ENCODE measurements at regions not wholly inside any gene's neighbourhood (a gene's known extent, or its start where the extent isn't known, plus 50 kb on each side); places are given as distances from the start of the nearest gene placed in this dataset.

DNA sequence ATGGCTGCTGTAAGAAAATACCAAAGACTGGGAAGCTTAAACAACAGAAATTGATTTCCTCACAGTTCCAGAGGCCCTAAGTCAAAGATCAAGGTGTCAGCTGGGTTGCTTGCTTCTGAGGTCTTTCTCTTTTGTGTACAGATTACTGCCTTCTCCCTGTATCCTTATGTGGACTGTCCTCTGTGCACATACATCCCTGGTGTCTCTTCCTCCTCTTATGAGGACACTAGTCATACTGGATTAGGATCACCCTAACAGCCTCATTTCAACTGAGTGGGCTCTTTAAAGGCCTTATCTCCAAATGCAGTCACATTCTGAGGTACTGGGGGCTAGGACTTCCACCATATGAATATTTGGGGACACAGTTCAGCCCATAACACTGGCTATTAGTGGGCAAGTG, 130.0 kb upstream of the DTNBP1 start:
- ATAC-seq (replicated peaks; ENCODE audit: extremely low read depth, poor library complexity, severe bottlenecking) (no peak), DNase-seq (ENCODE audit: low spot score in 2 of 2) (no peak)
- peaks cover 6% of the 10 kb centered on the region for H3K9me3 Mint-ChIP-seq
- no peak overlapping the region for H3K27ac Mint-ChIP-seq (ENCODE audit: low read depth)
- H3K4me1 Mint-ChIP-seq = no peaks in the 10 kb centered on the region
- H3K36me3 Mint-ChIP-seq (ENCODE audit: insufficient read depth) = no peaks in the 10 kb centered on the region
- H3K27me3 Mint-ChIP-seq = no peaks in the 10 kb centered on the region
- H3K4me3 Mint-ChIP-seq = no peak overlapping the region

DNA sequence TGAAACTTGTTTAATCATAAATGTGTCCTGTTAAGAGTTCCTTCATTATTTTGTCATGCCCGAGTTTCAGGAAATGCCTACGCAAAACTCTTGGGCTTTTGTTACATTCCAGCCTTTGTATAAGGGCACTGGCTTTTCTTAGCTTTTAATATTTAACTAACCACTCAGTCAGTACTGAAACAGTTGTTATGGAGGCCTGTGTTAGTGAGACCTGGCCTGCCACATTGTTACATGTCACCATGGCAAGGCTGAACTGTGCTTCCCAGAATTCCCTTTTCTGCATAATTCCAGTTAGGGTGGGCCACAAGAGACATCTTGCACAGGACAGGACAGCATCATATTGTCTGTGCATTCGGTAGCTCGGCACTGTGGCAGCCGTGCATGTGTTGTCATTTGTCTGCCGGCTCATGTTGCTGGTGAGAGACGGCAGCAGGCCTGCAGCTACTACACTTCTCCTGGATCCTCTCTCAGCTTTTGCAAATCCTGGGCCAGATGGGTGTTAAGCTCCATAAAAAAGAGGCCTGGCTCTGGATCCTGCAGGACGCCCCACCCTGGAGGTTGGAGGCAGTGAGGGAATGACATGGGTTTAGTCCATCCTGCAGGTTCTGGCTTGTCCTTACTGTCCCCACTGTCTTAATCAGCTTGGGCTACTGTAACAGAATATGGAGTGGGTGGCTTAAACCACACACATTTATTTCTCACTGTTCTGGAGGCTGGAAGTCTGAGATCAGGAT, 128.8 kb upstream of the DTNBP1 start:
- Mint-ChIP-seq H3K36me3 (ENCODE audit: insufficient read depth) (no peaks in the 10 kb centered on the region), H3K27ac (ENCODE audit: low read depth) (no peak overlapping the region), H3K4me3 (no peak overlapping the region), H3K4me1 (no peaks in the 10 kb centered on the region), H3K9me3 (no peaks in the 10 kb centered on the region), H3K27me3 (no peaks in the 10 kb centered on the region)
- no peak for DNase-seq (ENCODE audit: low spot score in 2 of 2)
- ATAC-seq (replicated peaks; ENCODE audit: extremely low read depth, poor library complexity, severe bottlenecking) = no peak

DNA sequence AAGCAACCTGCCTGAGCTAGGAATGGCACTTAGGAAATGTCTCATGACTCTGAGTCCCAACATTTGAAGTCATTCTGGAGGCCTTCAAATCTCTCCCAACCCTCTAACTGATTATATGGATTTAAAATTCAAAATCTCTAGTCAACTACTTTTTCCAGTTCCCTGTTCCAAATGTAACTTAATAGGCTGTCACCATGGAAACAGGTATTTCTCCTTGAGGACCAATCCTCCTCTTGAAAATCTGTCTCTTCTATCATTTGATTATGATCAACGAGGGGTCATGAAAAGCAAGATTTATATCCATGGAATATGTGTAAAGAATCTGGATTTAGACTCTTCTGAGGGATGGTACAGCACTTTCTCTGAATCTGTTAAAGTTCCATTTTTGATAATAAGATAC, 127.3 kb upstream of the DTNBP1 start:
- Mint-ChIP-seq H3K27me3 (no peaks in the 10 kb centered on the region), H3K36me3 (ENCODE audit: insufficient read depth) (no peaks in the 10 kb centered on the region), H3K4me3 (no peak overlapping the region), H3K9me3 (no peaks in the 10 kb centered on the region), H3K27ac (ENCODE audit: low read depth) (no peak overlapping the region), H3K4me1 (no peaks in the 10 kb centered on the region)
- no peak for ATAC-seq (replicated peaks; ENCODE audit: extremely low read depth, poor library complexity, severe bottlenecking)
- DNase-seq (ENCODE audit: low spot score in 2 of 2) = no peak

- Mint-ChIP-seq H3K27ac (ENCODE audit: low read depth) (no peak overlapping the region), H3K36me3 (ENCODE audit: insufficient read depth) (no peaks in the 10 kb centered on the region), H3K9me3 (no peaks in the 10 kb centered on the region), H3K4me3 (no peak overlapping the region), H3K4me1 (no peaks in the 10 kb centered on the region), H3K27me3 (no peaks in the 10 kb centered on the region)
- DNase-seq (ENCODE audit: low spot score in 2 of 2) = no peak
- no peak for ATAC-seq (replicated peaks; ENCODE audit: extremely low read depth, poor library complexity, severe bottlenecking)
Measured at GRCh38 chr6:15786846-15787245, 124.0 kb upstream of the DTNBP1 start.

DNA sequence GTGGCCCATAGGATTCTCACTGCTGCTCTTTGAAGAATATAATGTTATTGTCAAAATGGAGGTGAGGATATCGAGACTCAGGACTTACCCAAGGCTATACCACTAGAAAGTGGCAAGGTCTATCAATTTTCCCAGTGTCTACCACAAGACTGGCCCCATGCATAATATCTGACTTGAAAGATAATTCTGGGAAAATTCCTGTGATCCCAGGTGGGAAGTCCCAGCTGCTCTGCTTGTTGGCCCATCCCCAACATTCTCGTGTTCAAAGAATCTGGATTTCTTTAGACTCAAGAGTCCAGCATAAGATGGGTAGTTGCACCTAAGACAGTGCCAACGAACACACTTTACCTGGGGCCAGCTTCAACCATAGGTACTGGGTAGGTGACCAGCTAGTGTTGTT, 120.7 kb upstream of the DTNBP1 start:
- Mint-ChIP-seq H3K27ac (ENCODE audit: low read depth) (no peak overlapping the region), H3K4me3 (no peak overlapping the region), H3K36me3 (ENCODE audit: insufficient read depth) (no peaks in the 10 kb centered on the region), H3K27me3 (peaks cover under 1% of the 10 kb centered on the region), H3K9me3 (no peaks in the 10 kb centered on the region), H3K4me1 (no peaks in the 10 kb centered on the region)
- ATAC-seq (replicated peaks; ENCODE audit: extremely low read depth, poor library complexity, severe bottlenecking) (no peak), DNase-seq (ENCODE audit: low spot score in 2 of 2) (no peak)

- Mint-ChIP-seq H3K27ac (ENCODE audit: low read depth) (no peak overlapping the region), H3K27me3 (peaks cover 15% of the 10 kb centered on the region), H3K9me3 (no peaks in the 10 kb centered on the region), H3K36me3 (ENCODE audit: insufficient read depth) (no peaks in the 10 kb centered on the region), H3K4me1 (no peaks in the 10 kb centered on the region), H3K4me3 (no peak overlapping the region)
- no peak for DNase-seq (ENCODE audit: low spot score in 2 of 2)
- no peak for ATAC-seq (replicated peaks; ENCODE audit: extremely low read depth, poor library complexity, severe bottlenecking)
Measured at GRCh38 chr6:15781890-15782289, 119.1 kb upstream of the DTNBP1 start.

DNA sequence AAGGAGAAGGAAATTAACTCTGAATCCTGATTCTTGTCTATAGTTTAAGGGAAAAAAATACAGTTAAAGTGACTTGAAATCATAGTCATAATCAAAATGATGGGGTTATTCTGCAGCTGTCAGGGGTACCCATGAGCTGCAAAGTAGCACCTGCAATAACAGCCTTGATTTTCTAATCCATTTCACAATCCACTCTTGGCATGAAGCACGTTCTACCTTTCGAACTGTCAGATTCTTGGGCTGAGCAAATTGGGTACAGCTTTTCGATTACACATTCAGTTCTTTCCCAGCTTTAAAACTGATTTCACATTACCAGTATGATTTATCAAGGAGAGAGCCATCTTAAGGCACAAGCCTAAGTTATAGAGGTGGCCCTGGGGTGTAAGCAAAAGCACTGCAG, 118.5 kb upstream of the DTNBP1 start:
- ATAC-seq (replicated peaks; ENCODE audit: extremely low read depth, poor library complexity, severe bottlenecking) (no peak), DNase-seq (ENCODE audit: low spot score in 2 of 2) (no peak)
- peaks cover 15% of the 10 kb centered on the region for H3K27me3 Mint-ChIP-seq
- H3K27ac Mint-ChIP-seq (ENCODE audit: low read depth) = no peak overlapping the region
- H3K36me3 Mint-ChIP-seq (ENCODE audit: insufficient read depth) = no peaks in the 10 kb centered on the region
- no peak overlapping the region for H3K4me3 Mint-ChIP-seq
- no peaks in the 10 kb centered on the region for H3K9me3 Mint-ChIP-seq
- H3K4me1 Mint-ChIP-seq = no peaks in the 10 kb centered on the region

- H3K27ac Mint-ChIP-seq (ENCODE audit: low read depth) = no peak overlapping the region
- H3K36me3 Mint-ChIP-seq (ENCODE audit: insufficient read depth) = no peaks in the 10 kb centered on the region
Measured at GRCh38 chr6:15780437-15780836, 117.6 kb upstream of the DTNBP1 start.

GRCh38 chr6:15779726-15780125, 116.9 kb upstream of the DTNBP1 start:
- peaks cover 15% of the 10 kb centered on the region for H3K27me3 Mint-ChIP-seq
- DNase-seq (ENCODE audit: low spot score in 2 of 2) (no peak), ATAC-seq (replicated peaks; ENCODE audit: extremely low read depth, poor library complexity, severe bottlenecking) (no peak)
- no peaks in the 10 kb centered on the region for H3K4me1 Mint-ChIP-seq
- no peaks in the 10 kb centered on the region for H3K36me3 Mint-ChIP-seq (ENCODE audit: insufficient read depth)
- no peak overlapping the region for H3K27ac Mint-ChIP-seq (ENCODE audit: low read depth)
- H3K9me3 Mint-ChIP-seq = no peaks in the 10 kb centered on the region
- no peak overlapping the region for H3K4me3 Mint-ChIP-seq

More at GRCh38 chr6:15780437-15780836, 117.6 kb upstream of the DTNBP1 start:
- no peaks in the 10 kb centered on the region for H3K9me3 Mint-ChIP-seq
- no peak overlapping the region for H3K4me3 Mint-ChIP-seq
- ATAC-seq (replicated peaks; ENCODE audit: extremely low read depth, poor library complexity, severe bottlenecking) = no peak
- H3K4me1 Mint-ChIP-seq = no peaks in the 10 kb centered on the region
- no peak for DNase-seq (ENCODE audit: low spot score in 2 of 2)
- H3K27me3 Mint-ChIP-seq = peaks cover 15% of the 10 kb centered on the region

GRCh38 chr6:15776458-15776980, 113.7 kb upstream of the DTNBP1 start:
- H3K9me3 Mint-ChIP-seq = no peaks in the 10 kb centered on the region

DNA sequence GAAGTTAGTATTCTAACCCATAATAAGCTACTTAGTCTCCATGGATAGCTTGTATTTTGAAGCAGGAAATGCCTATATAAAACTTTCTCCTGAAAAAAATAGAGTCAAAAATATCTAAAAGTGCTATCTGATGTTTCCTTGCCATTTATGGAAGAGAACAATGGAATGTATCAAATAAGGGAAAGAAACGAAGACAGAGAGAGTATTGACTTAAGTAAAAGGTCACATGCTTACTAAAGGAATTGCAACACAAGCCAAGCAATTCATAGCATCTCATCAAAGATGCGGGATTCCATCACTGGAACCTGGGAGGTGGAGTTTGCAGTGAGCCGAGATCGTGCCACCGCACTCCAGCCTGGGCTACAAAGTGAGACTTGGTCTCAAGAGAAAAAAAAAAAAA, 112.9 kb upstream of the DTNBP1 start:
- DNase-seq (ENCODE audit: low spot score in 2 of 2) (no peak), ATAC-seq (replicated peaks; ENCODE audit: extremely low read depth, poor library complexity, severe bottlenecking) (no peak)
- H3K4me1 Mint-ChIP-seq = no peaks in the 10 kb centered on the region
- no peak overlapping the region for H3K27ac Mint-ChIP-seq (ENCODE audit: low read depth)
- no peak overlapping the region for H3K4me3 Mint-ChIP-seq
- H3K9me3 Mint-ChIP-seq = no peaks in the 10 kb centered on the region
- H3K36me3 Mint-ChIP-seq (ENCODE audit: insufficient read depth) = no peaks in the 10 kb centered on the region
- H3K27me3 Mint-ChIP-seq = peaks cover 15% of the 10 kb centered on the region

More at GRCh38 chr6:15776458-15776980, 113.7 kb upstream of the DTNBP1 start:
- Mint-ChIP-seq H3K4me3 (no peak overlapping the region), H3K36me3 (ENCODE audit: insufficient read depth) (no peaks in the 10 kb centered on the region), H3K4me1 (no peaks in the 10 kb centered on the region), H3K27me3 (peaks cover 15% of the 10 kb centered on the region), H3K27ac (ENCODE audit: low read depth) (no peak overlapping the region)
- ATAC-seq (replicated peaks; ENCODE audit: extremely low read depth, poor library complexity, severe bottlenecking) = peak; percentile 14
- no peak for DNase-seq (ENCODE audit: low spot score in 2 of 2)

DNA sequence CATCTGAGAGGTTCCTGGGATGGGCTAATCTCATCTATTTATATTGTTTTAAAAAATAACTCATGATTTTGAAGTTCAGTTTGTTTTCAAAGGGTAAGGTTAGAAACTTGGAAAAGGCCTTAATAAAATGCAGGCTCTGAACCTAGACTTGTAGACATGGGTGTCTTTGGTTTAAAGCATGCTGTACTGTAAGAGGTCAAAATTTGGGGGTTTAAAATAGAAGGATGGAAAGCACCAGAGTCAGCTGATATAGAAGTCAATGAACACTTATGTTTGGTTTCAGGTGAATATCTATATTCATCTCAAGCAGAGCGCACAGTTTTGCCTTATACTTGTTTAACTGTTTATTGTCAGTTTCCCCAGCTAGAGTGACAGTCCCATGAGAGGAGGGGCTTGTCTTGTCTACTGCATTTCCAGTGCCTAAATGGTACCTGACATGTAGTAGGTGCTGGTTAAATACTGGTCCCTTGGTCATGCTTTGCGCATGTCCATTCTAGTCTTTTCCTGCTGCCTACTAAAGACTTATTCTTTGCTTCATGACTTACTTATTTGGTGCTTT, 112.3 kb upstream of the DTNBP1 start:
- H3K27me3 Mint-ChIP-seq = peaks cover 15% of the 10 kb centered on the region
- peaks cover under 1% of the 10 kb centered on the region for H3K36me3 Mint-ChIP-seq (ENCODE audit: insufficient read depth)
- DNase-seq (ENCODE audit: low spot score in 2 of 2) (no peak), ATAC-seq (replicated peaks; ENCODE audit: extremely low read depth, poor library complexity, severe bottlenecking) (no peak)
- H3K27ac Mint-ChIP-seq (ENCODE audit: low read depth) = no peak overlapping the region
- H3K4me1 Mint-ChIP-seq = no peaks in the 10 kb centered on the region
- no peaks in the 10 kb centered on the region for H3K9me3 Mint-ChIP-seq
- H3K4me3 Mint-ChIP-seq = no peak overlapping the region

DNA sequence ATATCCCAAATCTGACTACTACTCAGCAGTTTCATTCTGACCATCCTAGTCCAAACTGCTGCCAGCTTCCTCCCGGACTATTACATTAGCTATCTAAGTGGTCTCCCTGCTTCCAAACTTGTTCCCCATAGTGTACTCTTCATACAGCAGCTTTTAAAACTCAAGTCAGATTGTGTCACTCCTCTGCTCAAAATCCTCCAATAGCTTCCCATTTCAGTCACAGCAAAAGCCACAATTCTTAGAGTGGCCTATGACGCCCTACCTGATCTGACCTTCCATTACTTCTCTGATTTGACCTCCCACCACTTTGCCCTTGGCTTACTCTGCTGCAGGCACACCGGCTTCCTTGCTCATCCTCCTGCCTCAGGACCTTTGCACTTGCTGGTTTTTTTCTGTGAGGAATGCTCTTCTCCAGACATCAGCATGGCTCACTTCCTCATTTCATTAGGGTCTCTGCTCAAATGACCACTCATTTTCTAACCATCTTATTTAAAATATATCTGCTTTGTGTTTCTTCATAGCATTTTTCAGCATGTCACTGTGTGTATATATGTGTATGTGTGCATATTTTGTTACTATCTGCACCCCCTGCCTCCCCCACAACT, 111.1 kb upstream of the DTNBP1 start:
- Mint-ChIP-seq H3K27ac (ENCODE audit: low read depth) (no peak overlapping the region), H3K27me3 (peaks cover 15% of the 10 kb centered on the region), H3K36me3 (ENCODE audit: insufficient read depth) (peaks cover 2% of the 10 kb centered on the region), H3K9me3 (no peaks in the 10 kb centered on the region), H3K4me3 (no peak overlapping the region), H3K4me1 (no peaks in the 10 kb centered on the region)
- DNase-seq (ENCODE audit: low spot score in 2 of 2) (no peak), ATAC-seq (replicated peaks; ENCODE audit: extremely low read depth, poor library complexity, severe bottlenecking) (no peak)
